Retinal pigment epithelial cell (primary cell): ENCODE measurements at regions not wholly inside any gene's neighbourhood (a gene's known extent, or its start where the extent isn't known, plus 50 kb on each side); places are given as distances from the start of the nearest gene placed in this dataset.
"Not testable (repeated sequence)": the region's sequence is repeated elsewhere in the genome, so short reads cannot be mapped to it uniquely, and the experiment has no call there.

Experiments used
- DNase-seq: peaks from one replicate; pipeline ENCODE4 v3.0.0-alpha.2; 2010; ENCODE audit warnings: low read depth
- H3K4me3 ChIP-seq: 2 replicates; pipeline ENCODE4 v1.5.1; 2011; ENCODE audit warnings: mild to moderate bottlenecking, low read length, control low read depth, moderate library complexity
- CTCF ChIP-seq: conservative IDR thresholded peaks from 2 replicates; pipeline ENCODE4 v1.5.1; 2011; ENCODE audit warnings: low read depth, low read length, control low read depth, inconsistent platforms

- DNase-seq, result no peak
- TF ChIP-seq CTCF, result no peak
- H3K4me3 ChIP-seq, result no peak overlapping the region
These were observed 80.2 kb downstream of the SH2D1A start for GRCh38 chrX:124426288-124427169.

GRCh38 chrX:124433186-124433585, 86.8 kb downstream of the SH2D1A start:
- no peak overlapping the region for H3K4me3 ChIP-seq
- TF ChIP-seq CTCF, result no peak
- DNase-seq, result no peak

GRCh38 chrX:124435616-124436015, 89.3 kb downstream of the SH2D1A start:
- no peak for DNase-seq
- H3K4me3 ChIP-seq, result no peak overlapping the region
- TF ChIP-seq CTCF, result no peak

- no peak for DNase-seq
- H3K4me3 ChIP-seq, result no peak overlapping the region
- TF ChIP-seq CTCF, result no peak
These were observed 94.3 kb downstream of the SH2D1A start for GRCh38 chrX:124440695-124441094.

- no peak for TF ChIP-seq CTCF
- DNase-seq, result no peak
- H3K4me3 ChIP-seq, result no peak overlapping the region
These were observed 95.7 kb downstream of the SH2D1A start for GRCh38 chrX:124441971-124442590.

GRCh38 chrX:124455966-124456365, 109.6 kb downstream of the SH2D1A start:
- TF ChIP-seq CTCF, result no peak

GRCh38 chrX:124459851-124460250, 113.5 kb downstream of the SH2D1A start:
- H3K4me3 ChIP-seq, DNase-seq: not testable (repeated sequence)

More at GRCh38 chrX:124455966-124456365, 109.6 kb downstream of the SH2D1A start:
- no peak for DNase-seq
- no peak overlapping the region for H3K4me3 ChIP-seq
